ENCODE measurements at regions not wholly inside any gene's neighbourhood (a gene's known extent, or its start where the extent isn't known, plus 50 kb on each side); places are given as distances from the start of the nearest gene placed in this dataset.

GRCh38 chr15:70353606-70354345 is 256.1 kb upstream of the TLE3 start:
- TF ChIP-seq POLR2A (IDR thresholded peaks at IDR 0.05) (no peak), CTCF (IDR thresholded peaks at IDR 0.05) (no peak)
